ENCODE measurements at regions not wholly inside any gene's neighbourhood (a gene's known extent, or its start where the extent isn't known, plus 50 kb on each side); places are given as distances from the start of the nearest gene placed in this dataset.

DNA sequence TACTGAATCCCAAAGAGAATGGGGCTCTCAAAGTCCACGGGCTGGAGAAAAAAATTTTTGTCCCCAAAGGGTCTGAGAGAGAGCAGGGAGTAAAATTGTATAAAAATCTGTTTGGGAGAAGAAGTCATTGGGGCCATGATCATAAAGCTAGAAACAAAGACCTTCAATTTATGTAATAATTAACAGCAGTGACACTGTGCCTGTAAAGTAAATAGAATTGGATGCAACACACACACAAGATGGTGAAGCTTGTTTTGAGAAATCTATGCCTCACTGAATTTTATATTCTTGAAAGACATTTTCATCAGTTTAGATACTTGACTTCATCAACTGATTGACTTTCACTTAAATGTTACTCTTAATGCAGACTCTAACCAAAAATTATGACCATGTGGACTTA lies 600.5 kb upstream of the ADAMTS5 start:
- Mint-ChIP-seq H3K9me3 (peaks cover 0 to 6% (median 0%) of the 10 kb centered on the region in 8 donors), H3K36me3 (no peaks in the 10 kb centered on the region), H3K4me3 (no peak overlapping the region), H3K27me3 (no peaks in the 10 kb centered on the region), H3K4me1 (no peaks in the 10 kb centered on the region), H3K27ac (no peak overlapping the region)
- H3K36me3 ChIP-seq (ENCODE audit: insufficient read depth, low read length), result no peaks in the 10 kb centered on the region
- H3K27me3 ChIP-seq (ENCODE audit: insufficient read depth, low read length), result no peaks in the 10 kb centered on the region
- intact Hi-C loops (cut with micrococcal nuclease), result no loop called here
- ChIA-PET CTCF (ENCODE audit: partially characterized antibody) (no interaction called here), POLR2A (ENCODE audit: partially characterized antibody) (no interaction called here)
- no peaks in the 10 kb centered on the region for H3K9me3 ChIP-seq (ENCODE audit: control insufficient read depth in 1 of 2, low read length in 2 of 2)
- H3K4me1 ChIP-seq (ENCODE audit: insufficient read depth, low read length), result no peaks in the 10 kb centered on the region
- H3K27ac ChIP-seq (ENCODE audit: low read depth, low read length), result no peak overlapping the region
- no peak overlapping the region for H3K4me3 ChIP-seq (ENCODE audit: low read length in 2 of 2)
- no peak for DNase-seq

DNA sequence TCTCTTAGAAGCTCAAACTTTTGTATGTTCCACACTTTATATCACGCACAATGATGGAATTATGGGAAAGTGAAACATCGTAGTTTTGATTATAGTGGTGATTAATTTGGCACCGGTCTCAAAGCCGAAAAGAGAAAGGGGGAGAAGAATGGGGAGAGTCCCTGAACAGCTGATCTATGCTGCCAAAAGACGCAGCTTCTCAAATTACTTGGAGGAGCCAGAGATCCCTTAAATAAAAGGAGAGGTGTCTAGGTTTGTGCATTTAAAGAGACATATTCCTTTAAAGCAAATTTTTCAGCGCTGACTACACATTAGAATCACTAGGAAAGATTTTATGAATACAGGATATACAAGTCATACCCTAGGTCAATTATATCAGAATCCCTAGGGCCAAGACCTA lies 599.6 kb upstream of the ADAMTS5 start:
- Histone ChIP-seq H3K27me3 (ENCODE audit: insufficient read depth, low read length) (no peaks in the 10 kb centered on the region), H3K4me1 (ENCODE audit: insufficient read depth, low read length) (no peaks in the 10 kb centered on the region), H3K36me3 (ENCODE audit: insufficient read depth, low read length) (no peaks in the 10 kb centered on the region), H3K4me3 (ENCODE audit: low read length in 2 of 2) (no peak overlapping the region), H3K9me3 (ENCODE audit: control insufficient read depth in 1 of 2, low read length in 2 of 2) (no peaks in the 10 kb centered on the region), H3K27ac (ENCODE audit: low read depth, low read length) (no peak overlapping the region)
- ChIA-PET CTCF (ENCODE audit: partially characterized antibody) (no interaction called here), POLR2A (ENCODE audit: partially characterized antibody) (no interaction called here)
- Mint-ChIP-seq H3K27ac (no peak overlapping the region), H3K9me3 (peaks cover 0 to 6% (median 0%) of the 10 kb centered on the region in 8 donors), H3K4me1 (no peaks in the 10 kb centered on the region), H3K4me3 (no peak overlapping the region), H3K36me3 (no peaks in the 10 kb centered on the region), H3K27me3 (no peaks in the 10 kb centered on the region)
- no peak for DNase-seq
- intact Hi-C loops (cut with micrococcal nuclease), result no loop called here

DNA sequence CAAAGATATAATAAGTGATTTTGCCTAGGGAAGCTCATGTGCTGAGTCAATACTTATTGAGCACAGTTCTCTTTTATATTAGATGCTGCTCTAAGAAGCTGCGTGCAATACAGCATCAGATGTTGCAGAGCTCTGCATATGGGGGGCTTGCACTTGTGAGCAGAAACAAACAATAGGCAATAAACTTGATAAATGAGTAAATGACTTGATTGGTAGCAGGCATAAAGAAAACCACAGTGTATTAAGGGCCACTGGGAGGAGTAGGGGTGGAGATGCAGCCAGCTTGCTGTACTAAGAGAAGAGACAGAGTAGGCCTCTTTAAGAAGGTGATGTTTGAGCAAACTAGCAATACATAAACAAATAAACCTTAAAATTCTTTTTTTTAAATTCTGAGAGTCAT lies 598.5 kb upstream of the ADAMTS5 start:
- H3K4me3 ChIP-seq (ENCODE audit: low read length in 2 of 2), result no peak overlapping the region
- H3K36me3 ChIP-seq (ENCODE audit: insufficient read depth, low read length), result no peaks in the 10 kb centered on the region
- no peaks in the 10 kb centered on the region for H3K27me3 ChIP-seq (ENCODE audit: insufficient read depth, low read length)
- no peak overlapping the region for H3K4me3 Mint-ChIP-seq
- H3K27ac ChIP-seq (ENCODE audit: low read depth, low read length), result no peak overlapping the region
- no peak overlapping the region for H3K27ac Mint-ChIP-seq
- H3K4me1 ChIP-seq (ENCODE audit: insufficient read depth, low read length), result no peaks in the 10 kb centered on the region
- H3K4me1 Mint-ChIP-seq, result no peaks in the 10 kb centered on the region
- peaks cover 0 to 4% (median under 1%) of the 10 kb centered on the region in 8 donors for H3K9me3 Mint-ChIP-seq
- DNase-seq, result no peak
- ChIA-PET CTCF (ENCODE audit: partially characterized antibody) (no interaction called here), POLR2A (ENCODE audit: partially characterized antibody) (no interaction called here)
- no peaks in the 10 kb centered on the region for H3K27me3 Mint-ChIP-seq
- no peaks in the 10 kb centered on the region for H3K9me3 ChIP-seq (ENCODE audit: control insufficient read depth in 1 of 2, low read length in 2 of 2)
- no peaks in the 10 kb centered on the region for H3K36me3 Mint-ChIP-seq
- intact Hi-C loops (cut with micrococcal nuclease), result no loop called here

DNA sequence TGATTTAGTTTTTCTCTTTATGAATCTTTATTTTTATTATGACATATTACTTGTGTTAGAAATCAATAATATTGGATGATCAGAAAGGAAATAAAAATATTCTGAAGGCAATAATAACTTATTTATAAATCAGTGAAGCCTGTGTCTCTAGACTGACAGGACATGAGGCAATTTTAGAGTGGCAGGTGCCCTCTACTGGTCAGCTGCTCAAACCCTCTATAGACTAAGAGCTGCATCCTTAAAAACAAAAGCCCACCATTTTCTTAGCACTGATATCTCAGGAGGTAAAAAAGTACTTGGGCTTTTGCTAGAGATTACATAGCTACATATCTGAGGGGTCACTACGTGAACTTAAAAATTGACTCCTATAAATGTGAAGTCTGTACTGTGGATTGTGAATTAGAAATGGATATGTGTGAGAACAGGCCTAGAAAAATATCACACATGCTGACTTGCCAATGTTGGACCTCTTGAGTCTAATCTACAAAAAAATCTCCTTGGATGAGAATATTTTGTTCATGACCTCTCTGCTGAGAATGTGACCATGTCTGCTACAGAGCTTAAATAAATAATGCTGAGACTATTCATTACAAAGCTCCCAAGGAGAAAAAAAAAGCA lies 597.9 kb upstream of the ADAMTS5 start:
- H3K27ac ChIP-seq (ENCODE audit: low read depth, low read length), result no peak overlapping the region
- ChIA-PET POLR2A (ENCODE audit: partially characterized antibody) (no interaction called here), CTCF (ENCODE audit: partially characterized antibody) (no interaction called here)
- Mint-ChIP-seq H3K27ac (no peak overlapping the region), H3K9me3 (peaks cover 0 to 4% (median under 1%) of the 10 kb centered on the region in 8 donors), H3K36me3 (no peaks in the 10 kb centered on the region), H3K4me1 (no peaks in the 10 kb centered on the region), H3K4me3 (no peak overlapping the region), H3K27me3 (no peaks in the 10 kb centered on the region)
- no peak for DNase-seq
- H3K4me1 ChIP-seq (ENCODE audit: insufficient read depth, low read length), result no peaks in the 10 kb centered on the region
- no peaks in the 10 kb centered on the region for H3K27me3 ChIP-seq (ENCODE audit: insufficient read depth, low read length)
- intact Hi-C loops (cut with micrococcal nuclease), result no loop called here
- H3K36me3 ChIP-seq (ENCODE audit: insufficient read depth, low read length), result no peaks in the 10 kb centered on the region
- no peaks in the 10 kb centered on the region for H3K9me3 ChIP-seq (ENCODE audit: control insufficient read depth in 1 of 2, low read length in 2 of 2)
- H3K4me3 ChIP-seq (ENCODE audit: low read length in 2 of 2), result no peak overlapping the region

DNA sequence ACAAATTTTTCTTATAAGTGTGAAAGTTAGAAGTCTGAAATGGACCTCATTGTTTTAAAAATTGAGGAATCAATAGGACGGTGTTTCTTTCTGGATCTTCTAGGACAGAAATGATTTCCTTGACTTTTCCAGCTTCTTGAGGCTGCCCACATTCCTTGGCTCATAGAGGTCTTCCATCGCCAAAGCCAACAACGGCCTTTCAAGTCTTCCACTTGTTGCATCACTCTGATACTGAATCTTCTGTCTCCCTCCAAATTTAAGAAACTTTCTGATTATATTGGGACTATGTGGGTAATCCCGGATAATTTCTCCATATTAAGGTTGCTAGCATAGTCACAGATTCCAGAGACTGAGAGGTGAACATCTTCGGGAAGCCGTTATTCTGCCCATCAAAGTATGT lies 595.4 kb upstream of the ADAMTS5 start:
- peaks cover 0 to 5% (median 3%) of the 10 kb centered on the region in 8 donors for H3K9me3 Mint-ChIP-seq
- DNase-seq, result no peak
- Histone ChIP-seq H3K4me3 (ENCODE audit: low read length in 2 of 2) (no peak overlapping the region), H3K9me3 (ENCODE audit: control insufficient read depth in 1 of 2, low read length in 2 of 2) (no peaks in the 10 kb centered on the region), H3K36me3 (ENCODE audit: insufficient read depth, low read length) (no peaks in the 10 kb centered on the region), H3K27me3 (ENCODE audit: insufficient read depth, low read length) (no peaks in the 10 kb centered on the region), H3K4me1 (ENCODE audit: insufficient read depth, low read length) (no peaks in the 10 kb centered on the region), H3K27ac (ENCODE audit: low read depth, low read length) (no peak overlapping the region)
- no peaks in the 10 kb centered on the region for H3K36me3 Mint-ChIP-seq
- H3K27ac Mint-ChIP-seq, result no peak overlapping the region
- ChIA-PET POLR2A (ENCODE audit: partially characterized antibody) (no interaction called here), CTCF (ENCODE audit: partially characterized antibody) (no interaction called here)
- intact Hi-C loops (cut with micrococcal nuclease), result no loop called here
- no peaks in the 10 kb centered on the region for H3K4me1 Mint-ChIP-seq
- no peaks in the 10 kb centered on the region for H3K27me3 Mint-ChIP-seq
- H3K4me3 Mint-ChIP-seq, result no peak overlapping the region

DNA sequence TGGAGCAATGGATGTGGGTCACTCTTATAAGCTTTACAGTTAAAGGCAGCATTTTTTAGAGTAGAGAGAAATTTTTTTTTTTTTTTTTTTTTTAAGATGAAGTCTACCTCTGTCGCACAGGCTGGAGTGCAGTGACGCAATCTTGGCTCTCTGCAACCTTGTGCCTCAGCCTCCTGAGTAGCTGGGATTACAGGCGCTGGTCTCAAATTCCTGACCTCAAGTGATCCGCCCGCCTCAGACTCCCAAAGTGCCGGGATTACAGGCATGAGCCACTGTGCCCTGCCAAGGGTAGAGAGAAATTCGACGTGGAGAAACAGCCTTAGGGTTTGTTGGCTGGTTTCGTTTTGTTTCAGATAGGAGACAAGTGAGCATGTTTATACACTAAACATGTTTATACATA lies 594.2 kb upstream of the ADAMTS5 start:
- no peaks in the 10 kb centered on the region for H3K36me3 ChIP-seq (ENCODE audit: insufficient read depth, low read length)

DNA sequence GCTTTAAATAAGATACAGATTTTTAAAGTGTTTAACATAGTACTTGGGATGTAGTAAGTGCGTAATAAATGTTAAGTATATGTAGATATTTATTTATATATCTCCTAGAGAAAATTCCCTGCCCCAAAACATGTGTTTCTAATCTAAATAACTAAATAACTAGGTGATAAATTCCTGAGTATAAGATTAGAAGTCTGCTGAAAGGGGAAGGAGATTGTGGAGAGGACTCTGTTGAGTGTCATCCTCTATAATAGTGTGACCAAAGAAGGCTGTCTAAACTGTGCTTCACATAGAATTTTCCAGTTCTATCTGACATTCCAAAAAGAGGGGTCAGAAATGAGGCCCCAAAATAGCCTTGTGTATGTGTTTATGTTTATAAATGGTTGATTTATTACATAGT lies 590.5 kb upstream of the ADAMTS5 start:
- Histone ChIP-seq H3K27me3 (ENCODE audit: insufficient read depth, low read length) (no peaks in the 10 kb centered on the region), H3K4me1 (ENCODE audit: insufficient read depth, low read length) (no peaks in the 10 kb centered on the region), H3K27ac (ENCODE audit: low read depth, low read length) (no peak overlapping the region), H3K4me3 (ENCODE audit: low read length in 2 of 2) (no peak overlapping the region), H3K36me3 (ENCODE audit: insufficient read depth, low read length) (no peaks in the 10 kb centered on the region), H3K9me3 (ENCODE audit: control insufficient read depth in 1 of 2, low read length in 2 of 2) (no peaks in the 10 kb centered on the region)
- H3K9me3 Mint-ChIP-seq, result peaks cover 2 to 8% (median 4%) of the 10 kb centered on the region in 8 donors
- no peaks in the 10 kb centered on the region for H3K36me3 Mint-ChIP-seq
- no peaks in the 10 kb centered on the region for H3K4me1 Mint-ChIP-seq
- no peak for DNase-seq
- H3K4me3 Mint-ChIP-seq, result no peak overlapping the region
- POLR2A ChIA-PET (ENCODE audit: partially characterized antibody), result no interaction called here
- CTCF ChIA-PET (ENCODE audit: partially characterized antibody), result no interaction called here
- no peaks in the 10 kb centered on the region for H3K27me3 Mint-ChIP-seq
- intact Hi-C loops (cut with micrococcal nuclease), result no loop called here
- no peak overlapping the region for H3K27ac Mint-ChIP-seq

More for the DNA sequence above, 594.2 kb upstream of the ADAMTS5 start:
- no peaks in the 10 kb centered on the region for H3K36me3 Mint-ChIP-seq
- intact Hi-C loops (cut with micrococcal nuclease), result no loop called here
- CTCF ChIA-PET (ENCODE audit: partially characterized antibody), result no interaction called here
- no peak overlapping the region for H3K27ac Mint-ChIP-seq
- peaks cover 0 to 5% (median 2%) of the 10 kb centered on the region in 8 donors for H3K9me3 Mint-ChIP-seq
- no peak overlapping the region for H3K27ac ChIP-seq (ENCODE audit: low read depth, low read length)
- no peaks in the 10 kb centered on the region for H3K27me3 ChIP-seq (ENCODE audit: insufficient read depth, low read length)
- DNase-seq, result no peak
- H3K4me1 Mint-ChIP-seq, result no peaks in the 10 kb centered on the region
- POLR2A ChIA-PET (ENCODE audit: partially characterized antibody), result no interaction called here
- H3K4me3 Mint-ChIP-seq, result no peak overlapping the region
- H3K4me1 ChIP-seq (ENCODE audit: insufficient read depth, low read length), result no peaks in the 10 kb centered on the region
- no peaks in the 10 kb centered on the region for H3K27me3 Mint-ChIP-seq
- no peak overlapping the region for H3K4me3 ChIP-seq (ENCODE audit: low read length in 2 of 2)
- H3K9me3 ChIP-seq (ENCODE audit: control insufficient read depth in 1 of 2, low read length in 2 of 2), result no peaks in the 10 kb centered on the region

DNA sequence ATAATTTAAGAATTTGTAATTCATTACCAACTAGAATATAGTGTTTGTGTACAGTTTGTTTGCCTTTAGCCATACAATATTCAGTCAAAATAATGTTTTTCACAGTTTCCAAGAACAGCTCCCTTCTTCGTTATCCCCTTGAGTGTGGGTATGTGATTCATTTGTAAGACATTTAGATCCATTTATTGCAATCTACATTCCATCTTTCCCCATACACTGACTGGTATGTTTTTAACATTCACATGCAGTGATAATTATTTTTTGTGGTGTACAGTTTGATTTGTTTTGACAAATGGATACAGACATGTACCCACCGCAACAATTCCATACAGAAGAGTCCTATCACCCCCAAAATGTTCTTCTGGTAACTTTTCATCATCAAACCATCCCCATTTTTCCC lies 589.1 kb upstream of the ADAMTS5 start:
- DNase-seq, result no peak
- H3K27ac ChIP-seq (ENCODE audit: low read depth, low read length), result no peak overlapping the region
- POLR2A ChIA-PET (ENCODE audit: partially characterized antibody), result no interaction called here

More for the DNA sequence above, 589.1 kb upstream of the ADAMTS5 start:
- Histone ChIP-seq H3K9me3 (ENCODE audit: control insufficient read depth in 1 of 2, low read length in 2 of 2) (no peaks in the 10 kb centered on the region), H3K27me3 (ENCODE audit: insufficient read depth, low read length) (no peaks in the 10 kb centered on the region), H3K4me3 (ENCODE audit: low read length in 2 of 2) (no peak overlapping the region), H3K36me3 (ENCODE audit: insufficient read depth, low read length) (no peaks in the 10 kb centered on the region), H3K4me1 (ENCODE audit: insufficient read depth, low read length) (no peaks in the 10 kb centered on the region)
- Mint-ChIP-seq H3K4me3 (no peak overlapping the region), H3K27ac (no peak overlapping the region), H3K36me3 (no peaks in the 10 kb centered on the region), H3K27me3 (no peaks in the 10 kb centered on the region), H3K9me3 (peaks cover 2 to 15% (median 7%) of the 10 kb centered on the region in 8 donors), H3K4me1 (no peaks in the 10 kb centered on the region)
- intact Hi-C loops (cut with micrococcal nuclease), result no loop called here
- CTCF ChIA-PET (ENCODE audit: partially characterized antibody), result no interaction called here

All from CD4-positive, alpha-beta memory T cell (primary cell).